NCI-H524 treated with DMSO at 0.1 percent for 48 hours (cell line): ENCODE measurements at regions not wholly inside any gene's neighbourhood (a gene's known extent, or its start where the extent isn't known, plus 50 kb on each side); places are given as distances from the start of the nearest gene placed in this dataset.

ENCODE experiments used
- DNase-seq: peaks from one replicate; lab custom pipeline; 2025; lab: John Stamatoyannopoulos, UW

GRCh38 chr5:143497749-143498148, 94.3 kb upstream of the NR3C1 start:
- DNase-seq: no peak

DNA sequence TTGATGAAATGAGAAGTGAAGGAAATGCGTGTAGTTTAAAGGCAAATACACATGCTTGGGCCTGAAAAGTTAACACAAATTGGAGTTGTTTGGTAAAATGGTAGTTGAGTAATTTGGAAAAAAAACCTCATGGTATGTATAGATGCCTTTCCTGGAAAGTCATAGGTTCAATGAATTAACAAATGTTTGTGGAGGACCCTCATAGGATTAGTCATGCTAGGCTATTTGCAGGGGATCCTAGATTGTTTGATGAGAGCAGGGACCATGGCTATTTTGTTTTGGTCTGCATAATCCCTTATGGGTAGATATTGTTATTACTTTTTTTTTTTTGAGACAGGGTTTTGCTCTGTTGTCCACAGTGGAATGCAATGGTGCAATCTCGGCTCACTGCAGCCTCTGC, 93.5 kb upstream of the NR3C1 start:
- no peak for DNase-seq

DNA sequence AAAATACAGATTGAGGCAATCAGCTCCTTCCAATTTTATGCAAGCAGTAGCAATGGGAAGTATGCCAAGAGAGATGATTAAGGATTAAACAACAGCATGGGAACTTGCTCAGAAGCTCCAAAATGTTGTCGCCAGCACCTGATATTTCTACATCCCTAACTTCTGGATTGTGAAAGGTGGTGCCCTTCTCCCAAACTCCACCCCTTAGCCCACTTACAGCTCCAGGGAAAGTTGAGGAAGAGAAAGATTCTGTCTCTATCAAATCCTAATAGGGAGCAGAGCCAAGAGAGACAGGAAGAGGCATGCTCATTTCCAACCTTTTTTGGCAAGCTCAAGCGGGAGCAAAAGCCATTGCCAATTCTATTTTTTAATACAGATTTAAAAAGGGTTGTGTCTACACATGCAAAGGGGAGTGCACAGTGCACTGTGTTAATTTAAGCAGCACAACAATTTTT, 92.4 kb upstream of the NR3C1 start:
- DNase-seq: no peak

- DNase-seq: no peak
These were observed 91.6 kb upstream of the NR3C1 start for GRCh38 chr5:143495110-143495509.

GRCh38 chr5:143494595-143494994, 91.1 kb upstream of the NR3C1 start:
- DNase-seq: no peak

DNA sequence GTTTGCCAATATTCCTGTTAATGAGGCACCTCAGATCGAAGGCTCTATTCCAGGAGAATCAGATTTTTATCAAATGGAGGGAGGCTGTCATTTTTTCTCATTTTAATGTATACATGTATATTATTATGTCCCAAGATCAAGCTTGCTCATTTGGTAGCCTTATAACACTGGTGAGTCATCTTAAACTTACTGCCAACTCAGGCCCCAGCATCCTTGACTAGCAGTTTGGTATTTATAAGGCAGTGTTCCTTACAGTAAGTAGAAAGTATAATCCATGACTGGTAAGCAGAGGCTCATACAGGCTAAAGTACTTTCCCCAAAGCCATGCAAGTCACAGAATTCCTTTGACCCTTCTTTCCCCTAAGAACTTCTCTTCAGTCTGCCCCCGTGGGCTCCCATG, 90.7 kb upstream of the NR3C1 start:
- no peak for DNase-seq

DNA sequence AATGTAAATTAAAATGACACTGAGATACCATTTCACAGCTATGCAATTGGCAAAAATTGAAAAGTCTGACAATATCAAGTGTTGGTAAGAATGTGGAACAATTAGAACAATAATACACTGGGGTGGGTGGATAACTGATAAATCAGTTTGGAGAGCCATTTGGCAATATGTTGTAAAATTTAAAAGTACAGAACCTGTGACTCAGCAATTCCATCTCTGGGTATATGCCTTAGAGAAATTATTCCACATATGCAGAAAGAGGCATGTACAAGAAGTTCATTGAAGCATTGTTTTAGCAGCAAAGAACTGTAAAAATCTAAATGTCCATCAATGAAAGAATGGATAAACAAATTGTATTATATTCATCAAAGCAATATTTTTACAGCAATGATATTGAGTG, 89.3 kb upstream of the NR3C1 start:
- DNase-seq: no peak

DNA sequence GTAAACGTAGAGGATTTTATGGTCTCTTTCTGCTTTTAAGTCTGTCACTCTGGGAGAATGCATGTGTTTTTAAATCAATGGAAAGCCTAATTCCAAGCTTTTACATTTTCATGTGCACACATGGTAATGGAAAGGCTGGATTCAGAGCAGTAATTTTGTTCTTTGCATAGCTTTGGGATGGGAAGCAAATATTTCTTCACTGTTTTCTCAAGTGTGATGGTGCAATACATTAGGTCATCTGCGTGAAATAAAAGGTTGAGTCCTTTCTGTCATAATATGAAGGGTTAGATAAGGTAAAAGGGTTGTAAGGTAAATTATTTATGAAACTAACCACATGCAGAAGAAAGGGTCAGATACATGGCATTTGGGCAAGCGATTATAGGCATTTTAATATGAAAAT, 88.2 kb upstream of the NR3C1 start:
- no peak for DNase-seq

DNA sequence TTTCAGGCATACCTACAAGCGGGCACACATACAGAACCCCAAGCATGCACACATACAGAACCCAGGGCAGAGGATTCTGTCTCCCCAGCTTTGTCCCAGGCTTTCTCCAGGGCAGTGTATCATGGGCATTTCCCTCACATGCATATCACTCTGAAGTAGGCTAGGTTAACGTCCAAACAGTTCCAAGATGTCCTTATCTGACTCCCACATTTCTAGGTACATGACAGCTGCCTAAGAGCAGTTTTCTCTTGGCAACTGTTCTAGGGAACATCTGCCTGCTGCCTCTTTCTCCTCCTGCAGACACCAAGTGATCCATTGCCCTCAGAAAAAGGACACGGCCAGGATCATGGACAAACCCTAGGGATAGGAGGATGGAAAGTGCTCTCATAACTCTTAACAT, 84.9 kb upstream of the NR3C1 start:
- DNase-seq: no peak

- no peak for DNase-seq
These were observed 81.1 kb upstream of the NR3C1 start for GRCh38 chr5:143484601-143485000.

DNA sequence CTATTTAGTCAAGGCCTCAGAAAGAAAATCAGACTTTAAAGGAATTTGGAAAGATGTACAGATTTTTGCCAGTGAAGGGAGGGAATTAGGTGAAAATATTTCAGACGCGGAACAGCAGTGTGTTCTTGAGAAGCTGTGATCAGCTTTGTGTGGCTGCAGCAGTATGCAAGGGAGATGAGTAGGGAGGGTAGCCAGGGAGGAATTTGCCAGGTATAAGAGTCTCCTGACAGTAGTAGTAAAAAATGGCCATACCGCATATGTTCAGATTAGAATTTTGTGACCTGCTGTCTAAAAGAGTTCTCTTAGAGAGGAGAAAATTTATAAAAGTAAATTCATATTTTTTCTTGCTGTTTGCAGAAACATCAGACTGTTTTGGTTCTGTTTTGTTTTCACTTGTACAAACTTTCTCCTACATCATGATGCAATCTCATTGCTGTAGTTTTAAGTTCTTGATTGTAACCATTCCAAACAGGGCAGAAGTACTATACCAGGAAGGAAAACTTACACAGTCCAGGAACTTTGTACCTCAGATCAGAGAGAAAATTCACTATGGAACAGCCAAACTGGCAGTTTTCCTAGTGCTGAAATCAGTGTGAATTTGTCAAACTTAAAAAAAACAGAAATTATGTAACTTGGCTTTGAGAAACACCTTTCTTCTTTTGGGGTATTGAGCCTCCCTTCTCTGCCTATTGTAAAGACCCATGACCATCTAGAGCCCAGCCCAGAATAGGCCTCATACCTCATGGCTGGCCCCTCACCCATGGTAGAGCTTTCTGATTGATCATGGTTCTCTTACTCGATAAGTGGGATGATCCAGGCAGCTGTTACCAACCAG, 78.4 kb upstream of the NR3C1 start:
- DNase-seq: no peak

GRCh38 chr5:143480001-143480400, 76.5 kb upstream of the NR3C1 start:
- no peak for DNase-seq

GRCh38 chr5:143479394-143479793, 75.9 kb upstream of the NR3C1 start:
- DNase-seq: no peak

- no peak for DNase-seq
These were observed 73.2 kb upstream of the NR3C1 start for GRCh38 chr5:143476601-143477211.

GRCh38 chr5:143474616-143475015, 71.1 kb upstream of the NR3C1 start:
- no peak for DNase-seq

DNA sequence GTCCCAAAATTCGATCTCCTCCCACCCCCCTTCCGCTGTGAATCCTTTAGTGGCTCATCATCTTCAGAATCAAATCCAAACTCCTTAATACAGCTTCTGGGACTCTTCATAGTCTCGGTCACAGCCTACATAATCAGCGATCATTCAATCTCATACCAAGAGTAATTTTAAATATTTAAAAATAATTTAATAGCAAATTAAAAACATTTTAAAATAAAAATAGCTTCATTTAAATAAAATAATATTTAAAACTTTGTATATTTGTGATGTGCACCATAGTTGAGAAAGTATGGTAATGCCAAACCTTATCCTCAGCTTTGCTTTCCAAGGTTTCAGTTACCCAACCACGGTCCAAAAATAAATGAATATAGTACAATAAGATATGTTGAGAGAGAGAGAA, 70.0 kb upstream of the NR3C1 start:
- no peak for DNase-seq

- no peak for DNase-seq
These were observed 69.1 kb upstream of the NR3C1 start for GRCh38 chr5:143472576-143472975.

GRCh38 chr5:143471666-143472464, 68.4 kb upstream of the NR3C1 start:
- DNase-seq: no peak

DNA sequence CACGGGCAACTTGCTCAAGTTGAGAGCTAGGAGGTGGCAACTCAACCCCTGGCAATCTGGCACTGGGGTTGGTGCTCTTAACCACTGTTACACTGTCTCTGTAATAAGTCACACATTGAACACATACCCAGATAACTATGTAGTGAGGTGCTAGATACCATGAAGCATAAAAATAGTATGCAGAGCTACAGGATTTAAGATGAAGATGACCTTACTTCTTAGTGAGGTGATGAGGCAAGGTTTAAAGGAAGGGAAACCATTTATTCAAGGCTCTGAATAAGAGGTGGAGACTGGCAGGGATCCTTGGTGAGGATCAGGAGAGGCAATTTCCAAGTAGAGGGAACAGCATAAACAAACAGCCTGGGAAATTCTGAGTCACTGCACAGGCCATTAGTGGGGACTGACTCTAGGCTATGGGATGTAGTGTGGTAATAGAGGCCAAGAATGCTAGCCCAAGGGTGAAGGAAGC, 67.6 kb upstream of the NR3C1 start:
- no peak for DNase-seq

- DNase-seq: no peak
These were observed 66.6 kb upstream of the NR3C1 start for GRCh38 chr5:143470120-143470519.

DNA sequence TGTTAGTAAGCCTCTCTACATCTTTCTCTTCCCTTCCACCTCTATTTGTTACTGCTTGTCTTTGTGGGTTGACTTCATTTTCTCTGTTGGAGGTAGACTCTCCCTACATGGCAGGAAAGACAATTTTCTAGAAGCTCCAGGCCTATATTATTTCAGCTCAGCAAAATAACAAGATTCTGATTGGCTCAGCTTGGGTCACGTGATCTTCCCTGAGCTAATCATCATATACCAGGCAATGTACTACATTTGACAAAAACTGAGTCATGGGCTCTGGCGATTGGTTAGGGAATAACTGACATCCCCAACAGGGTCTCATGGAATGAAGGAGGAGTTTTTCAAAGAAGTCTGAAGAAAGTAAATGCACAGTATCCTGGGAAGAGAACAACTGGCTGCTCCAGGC, 65.6 kb upstream of the NR3C1 start:
- no peak for DNase-seq

DNA sequence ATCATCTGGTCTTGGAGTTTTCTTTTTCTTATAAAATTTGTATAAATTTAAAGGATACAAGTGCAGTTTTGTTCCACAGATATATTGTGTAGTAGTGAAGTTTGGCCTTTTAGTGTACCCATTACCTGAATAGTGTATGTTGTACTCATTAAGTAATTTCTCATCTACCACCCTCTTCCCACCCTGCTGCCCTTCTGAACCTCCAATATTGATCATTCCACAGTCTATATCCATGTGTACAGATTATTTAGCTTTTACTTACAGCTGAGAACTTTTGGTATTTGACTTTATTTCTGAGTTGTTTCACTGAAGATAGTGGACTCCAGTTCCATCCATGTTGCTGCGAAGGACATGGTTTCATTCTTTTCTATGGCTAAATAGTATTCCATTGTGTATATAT, 63.1 kb upstream of the NR3C1 start:
- DNase-seq: no peak
